Loucy (cell line): ENCODE measurements at regions not wholly inside any gene's neighbourhood (a gene's known extent, or its start where the extent isn't known, plus 50 kb on each side); places are given as distances from the start of the nearest gene placed in this dataset.
A peak's percentile ranks its signal among the peaks of the same experiment; 100 is the strongest.
"Not testable (repeated sequence)": the region's sequence is repeated elsewhere in the genome, so short reads cannot be mapped to it uniquely, and the experiment has no call there.

Source experiments
- H2AFZ ChIP-seq: fragments of 200-600 bp; sonication (generic); 2 replicates; pipeline ENCODE4 v1.6.0; 2016; ENCODE audit warnings: antibody characterized with exemption, mild to moderate bottlenecking, low read length, moderate library complexity
- H3F3A ChIP-seq: fragments of 200-600 bp; 2 replicates; pipeline ENCODE4 v1.6.0; 2016; ENCODE audit warnings: antibody characterized with exemption, low read depth, mild to moderate bottlenecking
- H3K27me3 ChIP-seq: fragments of 200-600 bp; sonication (generic); 2 replicates; pipeline ENCODE4 v1.6.1; 2014; ENCODE audit warnings: low read length, mild to moderate bottlenecking; ENCODE audit not compliant: insufficient read depth, poor library complexity, severe bottlenecking
- H3K36me3 ChIP-seq: fragments of 200-600 bp; sonication (generic); 2 replicates; pipeline ENCODE4 v1.6.1; 2016; ENCODE audit warnings: low read length; ENCODE audit not compliant: insufficient read depth
- H3K4me1 ChIP-seq: fragments of 200-600 bp; sonication (generic); 2 replicates; pipeline ENCODE4 v1.5.1; 2014; ENCODE audit warnings: low read length, mild to moderate bottlenecking; ENCODE audit not compliant: insufficient read depth, poor library complexity, severe bottlenecking
- H3K4me2 ChIP-seq: fragments of 200-600 bp; sonication (generic); 2 replicates; pipeline ENCODE4 v1.6.0; 2014; ENCODE audit warnings: antibody characterized with exemption, low read length, low read depth, mild to moderate bottlenecking; ENCODE audit not compliant: poor library complexity, severe bottlenecking
- H3K4me3 ChIP-seq: fragments of 200-600 bp; sonication (generic); 2 replicates; pipeline ENCODE4 v1.5.1; 2014; ENCODE audit warnings: low read length, mild to moderate bottlenecking, mixed read lengths; ENCODE audit not compliant: poor library complexity, severe bottlenecking
- H3K79me2 ChIP-seq: fragments of 200-600 bp; sonication (generic); 2 replicates; pipeline ENCODE4 v1.6.1; 2014; ENCODE audit warnings: low read length; ENCODE audit not compliant: insufficient read depth
- H3K9ac ChIP-seq: fragments of 200-600 bp; sonication (generic); 2 replicates; pipeline ENCODE4 v1.6.0; 2014; ENCODE audit warnings: mild to moderate bottlenecking, low read depth, low read length, moderate library complexity; ENCODE audit not compliant: poor library complexity, severe bottlenecking
- H3K9me2 ChIP-seq: fragments of 200-600 bp; sonication (generic); replicated peaks from 2 replicates; pipeline ENCODE4 v1.6.1; 2016; ENCODE audit warnings: low read depth, low read length, mixed read lengths
- H3K9me3 ChIP-seq: fragments of 200-600 bp; sonication (generic); 2 replicates; pipeline ENCODE4 v1.6.1; 2014; ENCODE audit warnings: mild to moderate bottlenecking, antibody characterized with exemption, low read length, low read depth; ENCODE audit not compliant: insufficient read depth
- H4K20me1 ChIP-seq: fragments of 200-600 bp; sonication (generic); 2 replicates; pipeline ENCODE4 v1.6.0; 2014; ENCODE audit warnings: antibody characterized with exemption, low read length, mild to moderate bottlenecking; ENCODE audit not compliant: insufficient read depth, poor library complexity, severe bottlenecking
- CTCF ChIP-seq: fragments of 200-600 bp; sonication (generic); conservative IDR thresholded peaks from 2 replicates; pipeline ENCODE4 v1.5.1; 2014; ENCODE audit warnings: mild to moderate bottlenecking, antibody characterized with exemption, low read length

GRCh38 chr14:106753751-106754150, 1227.4 kb downstream of the TMEM121 start:
- not testable (repeated sequence) for H3K4me3 ChIP-seq, H3K9me2 ChIP-seq, H3K4me2 ChIP-seq, H3K27me3 ChIP-seq, H3F3A ChIP-seq, H3K79me2 ChIP-seq, H3K36me3 ChIP-seq, H3K9me3 ChIP-seq, H3K9ac ChIP-seq, H4K20me1 ChIP-seq, H2AFZ ChIP-seq
- peak; percentile 20 for TF ChIP-seq CTCF
- peaks cover 12% of the 10 kb centered on the region for H3K4me1 ChIP-seq

GRCh38 chr14:106757444-106757843, 1231.1 kb downstream of the TMEM121 start:
- H2AFZ ChIP-seq, H3K4me3 ChIP-seq, H3K79me2 ChIP-seq, H3K4me2 ChIP-seq, H3K36me3 ChIP-seq, H4K20me1 ChIP-seq, H3K9ac ChIP-seq, H3K9me2 ChIP-seq, H3F3A ChIP-seq, H3K9me3 ChIP-seq, H3K27me3 ChIP-seq: not testable (repeated sequence)
- peaks cover 33% of the 10 kb centered on the region for H3K4me1 ChIP-seq

- H4K20me1 ChIP-seq, H2AFZ ChIP-seq, H3K4me3 ChIP-seq, H3K79me2 ChIP-seq, H3K36me3 ChIP-seq, H3K27me3 ChIP-seq, H3F3A ChIP-seq, H3K9me3 ChIP-seq, H3K9me2 ChIP-seq: not testable (repeated sequence)
- H3K9ac ChIP-seq, result peak overlapping the region; percentile 58
- peak overlapping the region; percentile 18 for H3K4me2 ChIP-seq
- peaks cover 57% of the 10 kb centered on the region for H3K4me1 ChIP-seq
These were observed 1235.8 kb downstream of the TMEM121 start for GRCh38 chr14:106761886-106762816.

- H3K9me2 ChIP-seq, H4K20me1 ChIP-seq, H2AFZ ChIP-seq, H3K9me3 ChIP-seq, H3K36me3 ChIP-seq, H3K27me3 ChIP-seq, H3K79me2 ChIP-seq: not testable (repeated sequence)
- Histone ChIP-seq H3K4me2 (peak overlapping the region; percentile 56), H3K4me3 (peak overlapping the region; percentile 19), H3F3A (peaks cover 10% of the 10 kb centered on the region), H3K4me1 (peaks cover 64% of the 10 kb centered on the region), H3K9ac (peak overlapping the region; percentile 95)
- TF ChIP-seq CTCF, result peak; percentile 65
These were observed 1238.6 kb downstream of the TMEM121 start for GRCh38 chr14:106764968-106765369.
